Stimulated activated memory B cell treated with anti-CD40 and anti-IgM and Interleukin-4, amounts not matched to agents 10 μg/mL and 1 μg/mL and 100 μg/mL, for 72 hours (primary cell): ENCODE measurements at regions not wholly inside any gene's neighbourhood (a gene's known extent, or its start where the extent isn't known, plus 50 kb on each side); places are given as distances from the start of the nearest gene placed in this dataset.
"Not testable (repeated sequence)": the region's sequence is repeated elsewhere in the genome, so short reads cannot be mapped to it uniquely, and the experiment has no call there.

Experiments
- ATAC-seq: fragments of 150-1000 bp; cut with Tn5 transposase; 2 replicates; pipeline ENCODE4 v1.10.0; 2021
- H3K27ac Mint-ChIP-seq: one replicate; pipeline ENCODE4 v1.8.0; 2022; ENCODE audit warnings: mild to moderate bottlenecking, mixed read lengths
- H3K27me3 Mint-ChIP-seq: one replicate; pipeline ENCODE4 v1.8.0; 2022; ENCODE audit warnings: mixed read lengths
- H3K36me3 Mint-ChIP-seq: one replicate; pipeline ENCODE4 v1.8.0; 2022; ENCODE audit warnings: mixed read lengths
- H3K4me1 Mint-ChIP-seq: one replicate; pipeline ENCODE4 v1.8.0; 2022; ENCODE audit warnings: mixed read lengths
- H3K4me3 Mint-ChIP-seq: one replicate; pipeline ENCODE4 v1.8.0; 2022; ENCODE audit warnings: mild to moderate bottlenecking, moderate library complexity, mixed read lengths
- H3K9me3 Mint-ChIP-seq: one replicate; pipeline ENCODE4 v1.8.0; 2022; ENCODE audit warnings: mixed read lengths

DNA sequence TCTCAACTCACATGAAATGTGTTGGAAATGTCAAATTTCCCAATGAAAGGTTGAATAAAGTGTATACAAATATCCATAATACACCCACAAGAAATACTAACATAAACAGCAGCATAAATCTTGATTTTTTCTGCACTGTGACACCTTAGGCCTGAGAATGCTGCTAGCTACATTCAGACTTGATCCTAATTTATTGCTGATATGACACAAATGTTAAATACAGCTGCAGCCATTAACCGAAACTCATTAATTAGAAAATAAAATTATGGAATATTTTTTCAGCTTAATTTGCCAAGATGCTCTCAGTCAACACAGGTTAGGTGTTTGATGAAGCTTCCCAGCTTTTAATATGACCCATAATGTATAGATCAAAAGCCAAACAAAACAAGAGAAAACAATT, 914.3 kb upstream of the C9orf72 start:
- ATAC-seq = no peak

DNA sequence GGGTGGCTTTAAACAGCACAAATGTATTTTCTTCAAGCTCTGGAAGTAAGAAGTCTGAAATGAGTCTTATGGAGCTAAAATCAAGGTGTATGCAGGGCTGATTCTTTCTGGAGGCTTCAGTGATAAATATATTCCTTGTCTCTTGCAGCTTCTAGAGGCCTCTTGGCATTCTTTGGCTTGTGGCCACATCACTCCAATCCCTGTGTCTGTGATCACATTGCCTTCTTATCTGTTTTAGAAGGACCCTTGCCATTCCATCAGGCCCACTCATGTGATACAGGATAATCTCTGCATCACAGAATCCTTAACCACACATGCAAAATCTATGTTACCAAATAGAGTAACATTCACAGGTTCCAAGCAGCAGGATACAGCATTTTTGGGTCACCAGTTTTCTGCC, 917.8 kb upstream of the C9orf72 start:
- Mint-ChIP-seq H3K4me3 (no peak overlapping the region), H3K9me3 (peaks cover 8% of the 10 kb centered on the region), H3K27ac (no peak overlapping the region), H3K36me3 (no peaks in the 10 kb centered on the region), H3K27me3 (no peaks in the 10 kb centered on the region), H3K4me1 (no peaks in the 10 kb centered on the region)
- no peak for ATAC-seq

More for the DNA sequence above, 914.3 kb upstream of the C9orf72 start:
- Mint-ChIP-seq H3K27ac (no peak overlapping the region), H3K9me3 (no peaks in the 10 kb centered on the region), H3K36me3 (no peaks in the 10 kb centered on the region), H3K4me3 (no peak overlapping the region), H3K27me3 (no peaks in the 10 kb centered on the region), H3K4me1 (no peaks in the 10 kb centered on the region)

DNA sequence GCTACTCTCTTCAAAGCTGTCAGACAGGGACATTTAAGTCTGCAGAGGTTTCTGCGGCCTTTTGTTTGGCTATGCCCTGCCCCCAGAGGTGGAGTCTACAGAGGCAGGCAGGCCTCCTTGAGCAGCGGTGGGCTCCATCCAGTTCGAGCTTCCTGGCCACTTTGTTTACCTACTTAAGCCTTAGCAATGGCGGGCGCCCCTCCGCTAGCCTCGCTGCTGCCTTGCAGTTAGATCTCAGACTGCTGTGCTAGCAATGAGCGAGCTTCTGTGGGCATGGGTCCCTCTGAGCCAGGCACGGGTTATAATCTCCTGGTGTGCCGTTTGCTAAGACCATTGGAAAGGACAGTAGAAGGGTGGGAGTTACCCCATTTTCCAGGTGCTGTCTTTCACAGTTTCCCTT, 924.9 kb upstream of the C9orf72 start:
- not testable (repeated sequence) for H3K27me3 Mint-ChIP-seq, H3K4me1 Mint-ChIP-seq, H3K27ac Mint-ChIP-seq, ATAC-seq, H3K36me3 Mint-ChIP-seq, H3K4me3 Mint-ChIP-seq
- peaks cover 11% of the 10 kb centered on the region for H3K9me3 Mint-ChIP-seq

DNA sequence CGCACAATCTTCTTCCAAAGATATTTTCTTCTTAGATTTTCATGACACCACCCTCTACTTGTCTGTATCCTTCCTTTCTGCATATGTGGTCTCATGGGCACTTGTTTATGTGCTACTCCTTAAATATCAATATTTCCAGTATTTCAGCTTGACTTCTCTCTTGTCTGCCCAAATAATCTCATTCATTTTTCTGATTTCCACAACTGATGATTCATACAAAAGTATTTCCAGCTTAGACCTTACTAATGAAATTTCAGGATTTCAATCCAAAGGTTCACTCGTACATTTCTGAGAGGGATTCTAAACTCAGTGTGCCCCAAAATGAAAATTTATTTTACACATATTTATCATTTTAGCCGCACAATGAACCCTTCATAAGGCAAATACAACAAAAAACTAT, 928.9 kb upstream of the C9orf72 start:
- ATAC-seq = no peak
- Mint-ChIP-seq H3K4me1 (no peaks in the 10 kb centered on the region), H3K27me3 (no peaks in the 10 kb centered on the region), H3K36me3 (no peaks in the 10 kb centered on the region), H3K4me3 (no peak overlapping the region), H3K9me3 (peaks cover 2% of the 10 kb centered on the region), H3K27ac (no peak overlapping the region)

DNA sequence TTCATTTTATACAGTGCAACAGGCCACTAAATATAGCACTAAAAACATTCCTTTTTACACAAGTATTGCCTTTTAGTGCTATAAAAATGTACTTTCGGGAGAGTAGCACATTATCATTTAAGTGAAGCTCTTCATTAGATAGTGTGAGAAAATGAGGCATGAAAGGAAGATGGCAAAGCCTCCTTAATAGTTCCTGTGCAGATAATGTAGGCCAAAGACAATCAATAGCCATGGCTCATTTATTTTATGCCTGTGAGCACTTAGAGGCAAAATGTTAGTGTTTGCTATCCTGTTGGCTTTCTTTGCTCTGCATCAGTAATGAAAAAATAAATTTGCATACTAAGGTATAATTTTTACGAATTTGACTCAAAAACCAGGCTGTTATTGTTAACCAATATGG, 929.5 kb upstream of the C9orf72 start:
- Mint-ChIP-seq H3K9me3 (peaks cover 2% of the 10 kb centered on the region), H3K4me1 (no peaks in the 10 kb centered on the region), H3K27me3 (no peaks in the 10 kb centered on the region), H3K36me3 (no peaks in the 10 kb centered on the region), H3K27ac (no peak overlapping the region), H3K4me3 (no peak overlapping the region)
- ATAC-seq = no peak

DNA sequence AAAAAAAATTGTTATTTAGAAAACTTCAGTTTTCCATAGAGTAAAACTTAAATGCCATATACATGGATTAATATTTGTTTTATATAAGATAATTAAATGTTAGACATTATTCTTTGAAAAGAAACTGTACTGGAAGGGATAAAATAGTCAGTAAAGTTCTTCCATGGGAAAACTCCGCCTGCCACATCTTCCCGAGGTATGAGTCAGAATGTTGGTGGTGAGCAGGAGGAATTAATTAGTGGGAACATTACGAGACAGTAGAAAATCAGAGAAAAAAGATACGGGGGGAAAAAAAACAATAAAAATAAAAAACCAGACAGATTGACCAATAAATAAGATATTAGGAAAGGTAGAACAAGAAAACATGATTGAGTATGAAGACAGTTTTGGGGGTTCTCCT, 930.3 kb upstream of the C9orf72 start:
- no peak for ATAC-seq
- no peaks in the 10 kb centered on the region for H3K27me3 Mint-ChIP-seq
- H3K4me1 Mint-ChIP-seq = no peaks in the 10 kb centered on the region
- H3K36me3 Mint-ChIP-seq = no peaks in the 10 kb centered on the region
- no peak overlapping the region for H3K27ac Mint-ChIP-seq
- H3K9me3 Mint-ChIP-seq = peaks cover 2% of the 10 kb centered on the region
- H3K4me3 Mint-ChIP-seq = no peak overlapping the region

DNA sequence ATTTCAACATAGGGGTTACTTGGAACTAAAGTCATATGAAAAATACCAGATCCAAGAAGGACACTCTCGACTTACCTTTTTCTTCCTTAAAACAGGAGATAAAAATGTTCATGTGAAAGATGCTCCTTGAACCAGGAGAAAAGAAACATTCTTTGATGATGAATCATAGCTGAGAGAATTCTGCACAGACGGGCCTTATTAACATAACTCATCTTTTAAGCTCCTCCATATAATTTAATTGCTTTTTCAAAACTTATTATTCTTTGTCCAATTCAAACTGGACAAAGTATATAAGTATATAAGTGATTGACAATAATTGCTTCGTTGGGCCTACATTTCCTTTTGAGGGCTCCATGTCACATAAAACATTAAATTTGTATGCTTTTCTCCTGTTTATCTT, 945.2 kb upstream of the C9orf72 start:
- no peaks in the 10 kb centered on the region for H3K4me1 Mint-ChIP-seq
- H3K27ac Mint-ChIP-seq = no peak overlapping the region
- no peaks in the 10 kb centered on the region for H3K27me3 Mint-ChIP-seq
- ATAC-seq = no peak
- peaks cover 3% of the 10 kb centered on the region for H3K9me3 Mint-ChIP-seq
- H3K36me3 Mint-ChIP-seq = no peaks in the 10 kb centered on the region
- no peak overlapping the region for H3K4me3 Mint-ChIP-seq

DNA sequence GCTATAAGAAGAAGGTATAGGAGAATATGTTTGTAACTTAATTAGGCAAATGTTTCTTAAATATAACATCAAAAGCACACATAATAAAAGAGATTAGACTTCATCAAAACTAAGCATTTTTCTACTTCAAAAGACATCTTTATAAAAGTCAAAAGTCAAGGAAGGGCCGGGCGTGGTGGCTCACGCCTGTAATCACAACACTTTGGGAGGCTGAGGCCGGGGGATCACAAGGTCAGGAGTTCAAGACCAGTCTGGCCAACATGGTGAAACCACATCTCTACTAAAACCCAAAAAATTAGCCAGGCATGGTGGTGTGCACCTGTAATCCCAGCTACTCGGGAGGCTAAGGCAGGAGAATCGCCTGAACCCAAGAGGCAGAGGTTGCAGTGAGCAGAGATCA, 951.0 kb upstream of the C9orf72 start:
- H3K27ac Mint-ChIP-seq, H3K4me3 Mint-ChIP-seq, ATAC-seq, H3K27me3 Mint-ChIP-seq, H3K4me1 Mint-ChIP-seq, H3K9me3 Mint-ChIP-seq, H3K36me3 Mint-ChIP-seq: not testable (repeated sequence)

DNA sequence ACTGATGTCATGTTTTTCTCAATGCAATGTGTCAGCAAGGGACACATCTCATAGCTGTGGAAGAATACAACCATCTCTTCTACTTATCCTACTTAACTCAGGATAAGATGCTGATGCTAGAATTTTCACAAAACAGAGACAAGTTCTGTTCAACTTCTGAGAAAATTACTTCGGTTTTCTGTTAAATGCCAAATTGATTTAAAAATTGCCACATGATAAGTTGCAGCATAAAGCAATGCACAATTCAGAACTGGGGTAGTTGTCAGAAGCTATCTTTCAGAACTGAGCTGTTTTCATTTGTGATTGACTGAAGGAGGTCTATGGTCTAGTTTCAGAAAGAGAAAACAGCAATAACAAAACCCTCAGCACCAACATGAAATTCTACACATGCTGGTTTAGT, 954.8 kb upstream of the C9orf72 start:
- H3K4me3 Mint-ChIP-seq = no peak overlapping the region
- no peaks in the 10 kb centered on the region for H3K4me1 Mint-ChIP-seq
- no peaks in the 10 kb centered on the region for H3K27me3 Mint-ChIP-seq
- no peak for ATAC-seq
- H3K27ac Mint-ChIP-seq = no peak overlapping the region
- H3K9me3 Mint-ChIP-seq = no peaks in the 10 kb centered on the region
- H3K36me3 Mint-ChIP-seq = no peaks in the 10 kb centered on the region

DNA sequence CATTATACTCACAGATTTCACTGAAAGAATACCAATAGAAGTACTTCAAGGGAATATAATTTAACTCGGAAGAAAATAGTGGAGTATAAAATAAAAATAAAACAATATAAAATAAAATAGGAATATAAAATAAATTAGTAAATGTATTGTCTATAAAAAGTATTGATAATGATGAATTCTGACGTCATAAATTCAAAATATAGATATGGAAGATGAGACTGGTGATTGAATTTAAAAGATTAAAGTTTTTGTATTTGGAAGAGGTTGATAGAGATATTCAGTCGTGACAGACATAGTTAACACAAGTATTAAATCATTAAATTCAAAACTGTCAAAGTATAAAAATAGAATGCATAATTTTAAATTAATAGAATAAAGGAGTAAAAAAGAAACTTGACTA, 964.9 kb upstream of the C9orf72 start:
- Mint-ChIP-seq H3K27me3 (no peaks in the 10 kb centered on the region), H3K4me1 (no peaks in the 10 kb centered on the region), H3K9me3 (peaks cover 6% of the 10 kb centered on the region), H3K36me3 (no peaks in the 10 kb centered on the region), H3K4me3 (no peak overlapping the region), H3K27ac (no peak overlapping the region)
- ATAC-seq = no peak

DNA sequence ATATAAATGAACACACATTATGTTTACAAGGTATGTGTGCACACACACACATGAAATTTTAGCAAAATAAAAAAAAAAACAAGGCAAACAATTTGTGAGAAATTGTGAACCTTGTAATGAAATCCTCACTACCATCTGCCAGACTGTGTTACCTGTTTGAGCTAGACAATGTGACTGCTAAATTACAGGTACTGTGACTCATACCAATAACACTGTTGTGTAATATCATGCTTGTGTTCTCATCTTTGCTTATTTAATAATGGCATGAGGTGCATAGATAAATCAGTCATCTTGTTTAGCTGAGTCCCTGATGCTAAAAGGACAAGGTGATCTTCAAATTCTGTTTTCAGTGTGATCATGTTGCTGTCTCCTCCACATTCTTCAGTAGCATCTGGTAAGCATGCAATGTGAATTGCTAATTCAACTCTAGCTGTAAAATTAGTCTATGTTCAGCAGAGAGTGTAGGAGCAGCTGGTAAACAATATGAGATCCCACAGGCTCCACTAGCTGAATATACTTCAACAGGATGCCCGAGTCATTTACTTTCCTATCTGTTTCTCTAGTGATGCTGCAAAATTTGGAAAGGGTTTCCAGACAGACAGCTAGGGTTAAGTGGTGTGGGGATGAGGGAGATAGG, 966.3 kb upstream of the C9orf72 start:
- no peak for ATAC-seq
- no peak overlapping the region for H3K4me3 Mint-ChIP-seq
- H3K36me3 Mint-ChIP-seq = no peaks in the 10 kb centered on the region
- peaks cover 6% of the 10 kb centered on the region for H3K9me3 Mint-ChIP-seq
- no peaks in the 10 kb centered on the region for H3K27me3 Mint-ChIP-seq
- H3K4me1 Mint-ChIP-seq = no peaks in the 10 kb centered on the region
- no peak overlapping the region for H3K27ac Mint-ChIP-seq

DNA sequence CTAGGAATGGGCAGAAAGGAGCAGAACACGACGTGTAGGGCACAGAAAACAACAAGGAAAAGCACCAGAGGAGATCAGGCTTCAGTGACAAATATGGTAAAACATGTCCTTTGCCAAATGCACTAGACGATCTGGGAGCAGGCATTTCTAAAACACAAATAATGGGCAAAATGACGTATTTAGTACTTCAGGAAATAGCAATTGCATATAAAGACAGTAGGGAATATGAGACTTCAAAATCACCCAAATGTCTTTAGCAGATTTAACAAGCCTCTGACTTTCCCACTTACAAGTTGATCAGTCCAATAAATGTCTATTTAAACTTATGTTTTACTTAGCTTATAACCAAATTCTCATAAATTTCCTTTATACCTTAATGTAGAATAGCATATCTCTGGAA, 969.6 kb upstream of the C9orf72 start:
- Mint-ChIP-seq H3K4me1 (no peaks in the 10 kb centered on the region), H3K27ac (no peak overlapping the region), H3K27me3 (no peaks in the 10 kb centered on the region), H3K9me3 (no peaks in the 10 kb centered on the region), H3K4me3 (no peak overlapping the region), H3K36me3 (no peaks in the 10 kb centered on the region)
- no peak for ATAC-seq

DNA sequence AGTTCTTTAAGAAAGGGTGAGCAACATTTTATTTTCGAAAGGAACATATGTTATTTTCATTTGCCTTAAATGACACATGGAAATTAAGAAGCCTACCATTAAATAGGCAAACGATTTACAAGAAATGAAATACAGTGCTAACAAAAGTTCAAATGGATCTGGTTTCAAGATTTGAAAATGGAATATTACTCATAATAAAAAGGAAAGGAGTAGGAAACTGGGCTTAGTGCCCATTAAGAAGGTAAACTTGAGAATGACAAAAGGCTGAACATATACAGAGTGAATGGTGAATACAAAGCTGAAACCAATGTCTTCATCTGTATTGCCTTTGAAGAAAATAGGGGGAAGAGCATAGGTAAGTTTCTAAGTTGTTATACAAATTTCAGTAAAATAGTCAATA, 974.2 kb upstream of the C9orf72 start:
- Mint-ChIP-seq H3K4me1 (no peaks in the 10 kb centered on the region), H3K36me3 (no peaks in the 10 kb centered on the region), H3K4me3 (no peak overlapping the region), H3K27ac (no peak overlapping the region), H3K27me3 (no peaks in the 10 kb centered on the region), H3K9me3 (peaks cover 11% of the 10 kb centered on the region)
- no peak for ATAC-seq

DNA sequence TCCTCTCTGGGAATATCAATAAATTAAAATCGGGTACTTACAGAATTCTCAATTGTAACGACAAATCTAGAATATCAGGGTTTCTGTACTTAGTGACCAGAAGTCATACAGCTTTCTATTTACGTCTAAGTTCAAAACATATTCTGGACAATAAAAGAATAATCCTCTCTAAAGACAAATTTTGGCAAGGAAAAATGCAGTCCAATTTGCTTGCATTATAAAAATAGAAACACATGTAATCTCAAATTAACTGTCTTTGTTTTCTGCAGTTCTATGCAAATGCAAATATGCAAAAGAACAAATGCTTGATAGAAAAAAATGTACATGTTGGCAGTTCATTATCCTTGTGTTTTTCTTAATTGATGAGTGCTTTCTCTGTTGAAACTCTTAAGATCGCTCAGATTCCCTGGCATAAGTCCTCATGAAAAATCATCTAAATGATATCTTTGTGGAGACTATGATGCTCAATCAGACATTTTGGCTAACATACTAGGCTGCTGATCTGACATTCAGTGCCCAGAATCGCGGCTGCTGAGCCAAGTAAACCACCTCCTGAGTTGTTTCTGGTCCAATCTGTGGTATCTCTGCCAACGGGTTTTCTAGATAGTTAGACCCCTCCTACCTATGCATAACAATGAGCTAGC, 990.1 kb upstream of the C9orf72 start:
- ATAC-seq = no peak
- no peak overlapping the region for H3K27ac Mint-ChIP-seq
- H3K27me3 Mint-ChIP-seq = no peaks in the 10 kb centered on the region
- no peak overlapping the region for H3K4me3 Mint-ChIP-seq
- H3K4me1 Mint-ChIP-seq = no peaks in the 10 kb centered on the region
- H3K9me3 Mint-ChIP-seq = no peaks in the 10 kb centered on the region
- no peaks in the 10 kb centered on the region for H3K36me3 Mint-ChIP-seq

DNA sequence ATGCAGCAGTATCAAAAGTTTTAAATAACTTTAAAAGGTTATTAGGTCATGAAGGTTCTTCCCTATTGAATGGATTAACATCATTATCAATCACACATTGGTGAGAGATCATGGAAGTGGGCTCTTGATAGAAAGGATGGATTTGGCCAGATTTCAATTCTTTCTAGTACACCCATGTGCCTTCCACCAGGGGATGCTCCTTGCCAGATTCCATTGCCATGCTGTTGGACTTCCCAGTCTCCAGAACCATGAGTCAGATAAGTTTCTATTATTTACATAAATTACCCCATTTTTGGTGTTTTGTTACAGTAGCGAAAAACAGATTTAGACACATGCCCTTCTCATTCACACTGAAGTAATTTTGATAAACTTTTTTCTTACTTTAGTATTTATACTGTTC, 1010.6 kb upstream of the C9orf72 start:
- Mint-ChIP-seq H3K4me1 (no peaks in the 10 kb centered on the region), H3K36me3 (no peaks in the 10 kb centered on the region), H3K27ac (no peak overlapping the region), H3K9me3 (no peaks in the 10 kb centered on the region), H3K27me3 (no peaks in the 10 kb centered on the region), H3K4me3 (no peak overlapping the region)
- ATAC-seq = no peak

DNA sequence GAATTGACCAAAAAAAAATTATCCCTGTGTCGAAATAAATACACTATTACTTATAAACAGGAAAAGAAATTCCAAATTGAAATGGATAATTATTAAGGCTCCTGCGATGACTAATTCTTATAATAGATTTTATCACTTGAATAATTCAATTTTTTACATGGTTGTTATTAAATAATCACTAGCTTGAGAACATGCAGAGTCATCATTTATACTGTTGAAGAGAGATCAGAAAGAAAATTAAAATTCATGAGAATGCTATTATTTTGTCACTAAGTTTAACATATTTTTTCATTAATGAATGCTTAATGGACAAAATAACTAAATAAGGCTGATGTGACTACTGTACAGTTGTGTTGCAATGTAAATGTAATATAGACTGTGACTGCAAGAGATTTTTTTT, 1011.3 kb upstream of the C9orf72 start:
- H3K27me3 Mint-ChIP-seq = no peaks in the 10 kb centered on the region
- H3K27ac Mint-ChIP-seq = no peak overlapping the region
- no peaks in the 10 kb centered on the region for H3K4me1 Mint-ChIP-seq
- H3K4me3 Mint-ChIP-seq = no peak overlapping the region
- H3K9me3 Mint-ChIP-seq = no peaks in the 10 kb centered on the region
- H3K36me3 Mint-ChIP-seq = no peaks in the 10 kb centered on the region
- no peak for ATAC-seq
